Spleen (tissue), 11 donors: ENCODE measurements at regions not wholly inside any gene's neighbourhood (a gene's known extent, or its start where the extent isn't known, plus 50 kb on each side); places are given as distances from the start of the nearest gene placed in this dataset.

Source experiments
- DNase-seq: peaks from one replicate; pipeline ENCODE4 v3.0.0-alpha.2; 2020
- H3K27ac ChIP-seq, 8 donors: fragments of 200-600 bp; sonication (generic) in 7 of 8; 1 replicate in 4 of 8; 2 replicates in 4 of 8; pipeline versions ENCODE4 v1.5.0 to v1.8.0; 2016 to 2021; ENCODE audit warnings: inconsistent platforms in 4 of 8, mild to moderate bottlenecking in 4 of 8, moderate library complexity in 1 of 8
- H3K27me3 ChIP-seq, 7 donors: fragments of 200-600 bp; sonication (generic) in 6 of 7; replicated peaks in 1 of 7; 1 replicate in 4 of 7; 2 replicates in 3 of 7; pipeline versions ENCODE4 v1.5.0 to v1.8.0; 2016 to 2021; ENCODE audit warnings: inconsistent platforms in 3 of 7, mild to moderate bottlenecking in 1 of 7
- H3K36me3 ChIP-seq, 6 donors: fragments of 200-600 bp; sonication (generic) in 5 of 6; 1 replicate in 4 of 6; 2 replicates in 2 of 6; pipeline versions ENCODE4 v1.5.0 to v1.8.0; 2016 to 2021; ENCODE audit warnings: inconsistent platforms in 2 of 6
- H3K4me1 ChIP-seq, 6 donors: fragments of 200-600 bp; sonication (generic) in 5 of 6; 1 replicate in 3 of 6; 2 replicates in 3 of 6; pipeline versions ENCODE4 v1.5.0 to v1.8.0; 2016 to 2021; ENCODE audit warnings: inconsistent platforms in 3 of 6
- H3K4me3 ChIP-seq, 8 donors: fragments of 200-600 bp; sonication (generic) in 7 of 8; 1 replicate in 4 of 8; 2 replicates in 4 of 8; pipeline versions ENCODE4 v1.5.0 to v1.8.0; 2016 to 2021; ENCODE audit warnings: inconsistent platforms in 4 of 8, mild to moderate bottlenecking in 4 of 8, moderate library complexity in 2 of 8
- H3K9me3 ChIP-seq, 8 donors: fragments of 200-600 bp; sonication (generic) in 7 of 8; 1 replicate in 4 of 8; 2 replicates in 4 of 8; pipeline versions ENCODE4 v1.5.0 to v1.8.0; 2016 to 2021; ENCODE audit warnings: inconsistent platforms in 4 of 8
- POLR2A ChIP-seq, 3 donors: fragments of 450-650 bp; IDR thresholded peaks; one replicate each; pipeline ENCODE4 v1.5.1; 2017; ENCODE audit warnings: antibody characterized with exemption in 3 of 3, mild to moderate bottlenecking in 1 of 3
- POLR2AphosphoS5 ChIP-seq, 3 donors: sonication (generic); formaldehyde crosslinking; IDR thresholded peaks; one replicate each; pipeline ENCODE4 v1.5.1; 2017; ENCODE audit warnings: antibody characterized with exemption in 3 of 3
- WGBS, 5 donors: extraction: QIAGEN DNeasy Blood & Tissue Kit in 3 of 5; methylation state at CpG; one replicate each; pipeline versions ENCODE4 v1.1.5 to v1.1.7; 2013 to 2018; 5-methylcytosine and 5-hydroxymethylcytosine counted together
- intact Hi-C: fragments of 100-400 bp; cut with DNase I; formaldehyde crosslinking; loops from one replicate; pipeline ENCODE4 v1.15.0; 2023; ENCODE audit warnings: low total_unique reads
- TF ChIP-seq, protein P1 (sequence below), 11 experiments: fragments of 200-600 bp in 7 of 11; fragments of 450-650 bp in 4 of 11; sonication (generic) in 4 of 11; IDR thresholded peaks in 8 of 11; conservative IDR thresholded peaks in 3 of 11; 1 replicate in 7 of 11; 2 replicates in 4 of 11; pipeline versions ENCODE4 v1.4.0 to v1.8.0; 2016 to 2021; ENCODE audit warnings: antibody characterized with exemption in 11 of 11, inconsistent platforms in 4 of 11, mild to moderate bottlenecking in 1 of 11
- donor health status: healthy with polysubstance abuse.
- donor health status: DM: no; HTN: no; CAD: no; lungs with moderate emphysema.
- donor health status: DM: no; HTN: no; CAD: no.
- donor health status: Bipolar disorder and iron deficiency.
- donor health status: healthy.
- donor health status: DM: no; HTN: no; CAD: no.
- donor health status: DM: yes; HTN: yes; CAD: no.

GRCh38 chr1:4319496-4319895 lies 334.9 kb upstream of the AJAP1 start:
- TF ChIP-seq POLR2A (IDR thresholded peaks at IDR 0.05) (no peak), POLR2AphosphoS5 (IDR thresholded peaks at IDR 0.05) (no peak)
- TF ChIP-seq, protein P1, sequence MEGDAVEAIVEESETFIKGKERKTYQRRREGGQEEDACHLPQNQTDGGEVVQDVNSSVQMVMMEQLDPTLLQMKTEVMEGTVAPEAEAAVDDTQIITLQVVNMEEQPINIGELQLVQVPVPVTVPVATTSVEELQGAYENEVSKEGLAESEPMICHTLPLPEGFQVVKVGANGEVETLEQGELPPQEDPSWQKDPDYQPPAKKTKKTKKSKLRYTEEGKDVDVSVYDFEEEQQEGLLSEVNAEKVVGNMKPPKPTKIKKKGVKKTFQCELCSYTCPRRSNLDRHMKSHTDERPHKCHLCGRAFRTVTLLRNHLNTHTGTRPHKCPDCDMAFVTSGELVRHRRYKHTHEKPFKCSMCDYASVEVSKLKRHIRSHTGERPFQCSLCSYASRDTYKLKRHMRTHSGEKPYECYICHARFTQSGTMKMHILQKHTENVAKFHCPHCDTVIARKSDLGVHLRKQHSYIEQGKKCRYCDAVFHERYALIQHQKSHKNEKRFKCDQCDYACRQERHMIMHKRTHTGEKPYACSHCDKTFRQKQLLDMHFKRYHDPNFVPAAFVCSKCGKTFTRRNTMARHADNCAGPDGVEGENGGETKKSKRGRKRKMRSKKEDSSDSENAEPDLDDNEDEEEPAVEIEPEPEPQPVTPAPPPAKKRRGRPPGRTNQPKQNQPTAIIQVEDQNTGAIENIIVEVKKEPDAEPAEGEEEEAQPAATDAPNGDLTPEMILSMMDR (IDR thresholded peaks at IDR 0.05 in 8 of 11, conservative IDR thresholded peaks at IDR 0.05 in 3 of 11): no peak
- Histone ChIP-seq H3K27ac (no peak overlapping the region), H3K9me3 (peaks cover 0 to 36% (median 18%) of the 10 kb centered on the region in 8 donors), H3K27me3 (peaks cover 0 to 18% (median 0%) of the 10 kb centered on the region in 7 donors), H3K4me3 (no peak overlapping the region), H3K4me1 (no peaks in the 10 kb centered on the region), H3K36me3 (no peaks in the 10 kb centered on the region)
- intact Hi-C loops: no loop called here
- 47 to 71% (median 55%) methylated on average over 2 of the region's 2 CpGs for WGBS, 5 donors
- no peak for DNase-seq

DNA sequence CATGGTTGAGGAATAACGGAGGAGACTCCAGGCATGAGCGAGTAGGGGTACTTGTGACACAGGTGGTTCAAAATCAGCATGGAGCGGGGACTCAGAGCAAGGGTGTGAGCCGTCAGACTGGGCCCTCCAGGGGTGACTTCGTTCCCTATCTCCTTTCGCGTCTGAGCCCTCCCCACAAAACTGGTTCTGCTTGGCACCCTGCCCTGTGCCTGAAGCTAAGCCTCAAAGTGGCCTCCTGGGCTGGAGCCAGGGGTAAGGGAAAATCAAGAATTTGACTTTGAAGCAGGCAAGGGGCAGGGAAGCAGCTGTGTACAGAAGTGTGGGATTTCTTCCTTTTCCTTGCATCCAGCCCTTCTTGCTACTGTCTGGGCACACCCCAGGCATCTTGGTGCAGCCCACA lies 331.5 kb upstream of the AJAP1 start:
- peaks cover 0 to 15% (median 5%) of the 10 kb centered on the region in 8 donors for H3K9me3 ChIP-seq
- H3K4me1 ChIP-seq: no peaks in the 10 kb centered on the region
- H3K27me3 ChIP-seq: peaks cover 0 to 12% (median 0%) of the 10 kb centered on the region in 7 donors
- no peak overlapping the region for H3K27ac ChIP-seq
- H3K36me3 ChIP-seq: no peaks in the 10 kb centered on the region
- no peak overlapping the region for H3K4me3 ChIP-seq
- no peak for TF ChIP-seq POLR2A (IDR thresholded peaks at IDR 0.05)
- TF ChIP-seq, protein P1 (IDR thresholded peaks at IDR 0.05 in 8 of 11, conservative IDR thresholded peaks at IDR 0.05 in 3 of 11): no peak
- no peak for TF ChIP-seq POLR2AphosphoS5 (IDR thresholded peaks at IDR 0.05)
- 63 to 85% (median 72%) methylated on average over 7 of the region's 7 CpGs for WGBS, 5 donors
- intact Hi-C loops: no loop called here
- peak; percentile 39 for DNase-seq

DNA sequence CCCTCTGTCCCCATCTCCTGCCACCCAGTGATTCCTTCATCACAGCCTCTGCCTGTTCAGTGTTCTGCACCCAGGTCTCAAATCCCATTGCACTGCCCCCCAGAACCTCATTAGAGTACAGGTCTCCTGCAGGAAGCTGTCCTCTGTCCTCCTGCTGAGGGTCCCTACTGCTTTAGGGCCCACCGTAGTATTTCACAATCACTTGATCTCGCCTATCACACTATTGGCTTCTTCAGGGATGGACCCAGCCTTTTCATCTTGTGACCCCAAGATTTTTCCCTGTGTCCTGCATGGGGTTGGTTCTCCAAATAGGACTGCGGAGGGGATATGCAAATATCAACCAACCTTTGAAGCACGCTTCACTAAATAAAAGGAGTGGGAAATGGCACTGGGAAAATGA lies 331.1 kb upstream of the AJAP1 start:
- 83 to 90% (median 83%) methylated on average over 4 of the region's 4 CpGs for WGBS, 5 donors
- TF ChIP-seq POLR2A (IDR thresholded peaks at IDR 0.05) (no peak), POLR2AphosphoS5 (IDR thresholded peaks at IDR 0.05) (no peak)
- TF ChIP-seq, protein P1 (IDR thresholded peaks at IDR 0.05 in 8 of 11, conservative IDR thresholded peaks at IDR 0.05 in 3 of 11): no peak
- Histone ChIP-seq H3K4me1 (no peaks in the 10 kb centered on the region), H3K27ac (no peak overlapping the region), H3K9me3 (peaks cover 0 to 15% (median 5%) of the 10 kb centered on the region in 8 donors), H3K27me3 (peaks cover 0 to 16% (median 0%) of the 10 kb centered on the region in 7 donors), H3K36me3 (no peaks in the 10 kb centered on the region), H3K4me3 (no peak overlapping the region)
- DNase-seq: peak; percentile 14
- intact Hi-C loops: no loop called here

- Histone ChIP-seq H3K27ac (no peak overlapping the region), H3K36me3 (no peaks in the 10 kb centered on the region), H3K4me3 (no peak overlapping the region), H3K27me3 (peaks cover 0 to 19% (median 0%) of the 10 kb centered on the region in 7 donors), H3K4me1 (no peaks in the 10 kb centered on the region), H3K9me3 (peaks cover 0 to 15% (median 5%) of the 10 kb centered on the region in 8 donors)
- no peak for TF ChIP-seq POLR2AphosphoS5 (IDR thresholded peaks at IDR 0.05)
- TF ChIP-seq, protein P1 (IDR thresholded peaks at IDR 0.05 in 8 of 11, conservative IDR thresholded peaks at IDR 0.05 in 3 of 11): no peak
- TF ChIP-seq POLR2A (IDR thresholded peaks at IDR 0.05): no peak
- WGBS, 5 donors: 83 to 88% (median 85%) methylated on average over 9 of the region's 9 CpGs
- intact Hi-C loops: no loop called here
- peak; percentile 34 for DNase-seq
These were observed 329.9 kb upstream of the AJAP1 start for GRCh38 chr1:4324525-4324924.
